ENCODE measurements at regions not wholly inside any gene's neighbourhood (a gene's known extent, or its start where the extent isn't known, plus 50 kb on each side); places are given as distances from the start of the nearest gene placed in this dataset.

GRCh38 chr3:28013864-28014473 lies 227.4 kb upstream of the CMC1 start:
- H3K4me3 ChIP-seq (replicated peaks in 1 of 2; ENCODE audit: low read depth in 2 of 2, low read length in 2 of 2) = no peak overlapping the region
- DNase-seq (ENCODE audit: low read depth in 2 of 2) = no peak
- no peak for TF ChIP-seq CTCF (IDR thresholded peaks at IDR 0.05; ENCODE audit: low read depth, low read length)

- H3K4me3 ChIP-seq (replicated peaks in 1 of 2; ENCODE audit: low read depth in 2 of 2, low read length in 2 of 2) = no peak overlapping the region
- DNase-seq (ENCODE audit: low read depth in 2 of 2) = no peak
- TF ChIP-seq CTCF (IDR thresholded peaks at IDR 0.05; ENCODE audit: low read depth, low read length) = no peak
Observed at GRCh38 chr3:28018925-28019718, 222.3 kb upstream of the CMC1 start.

- H3K4me3 ChIP-seq (replicated peaks in 1 of 2; ENCODE audit: low read depth in 2 of 2, low read length in 2 of 2) = no peak overlapping the region
- no peak for TF ChIP-seq CTCF (IDR thresholded peaks at IDR 0.05; ENCODE audit: low read depth, low read length)
- DNase-seq (ENCODE audit: low read depth in 2 of 2) = no peak
Observed at GRCh38 chr3:28019740-28020139, 221.7 kb upstream of the CMC1 start.

GRCh38 chr3:28022916-28023315 lies 218.5 kb upstream of the CMC1 start:
- no peak overlapping the region for H3K4me3 ChIP-seq (replicated peaks in 1 of 2; ENCODE audit: low read depth in 2 of 2, low read length in 2 of 2)
- DNase-seq (ENCODE audit: low read depth in 2 of 2) = no peak

GRCh38 chr3:28028554-28028953 lies 212.9 kb upstream of the CMC1 start:
- TF ChIP-seq CTCF (IDR thresholded peaks at IDR 0.05; ENCODE audit: low read depth, low read length) = no peak
- no peak for DNase-seq (ENCODE audit: low read depth in 2 of 2)
- no peak overlapping the region for H3K4me3 ChIP-seq (replicated peaks in 1 of 2; ENCODE audit: low read depth in 2 of 2, low read length in 2 of 2)

More at GRCh38 chr3:28022916-28023315, 218.5 kb upstream of the CMC1 start:
- no peak for TF ChIP-seq CTCF (IDR thresholded peaks at IDR 0.05; ENCODE audit: low read depth, low read length)

- no peak overlapping the region for H3K4me3 ChIP-seq (replicated peaks in 1 of 2; ENCODE audit: low read depth in 2 of 2, low read length in 2 of 2)
- DNase-seq (ENCODE audit: low read depth in 2 of 2) = no peak
- no peak for TF ChIP-seq CTCF (IDR thresholded peaks at IDR 0.05; ENCODE audit: low read depth, low read length)
Observed at GRCh38 chr3:28033059-28033784, 208.2 kb upstream of the CMC1 start.

Measured in cardiac fibroblast (primary cell).